ENCODE measurements at regions not wholly inside any gene's neighbourhood (a gene's known extent, or its start where the extent isn't known, plus 50 kb on each side); places are given as distances from the start of the nearest gene placed in this dataset.

DNA sequence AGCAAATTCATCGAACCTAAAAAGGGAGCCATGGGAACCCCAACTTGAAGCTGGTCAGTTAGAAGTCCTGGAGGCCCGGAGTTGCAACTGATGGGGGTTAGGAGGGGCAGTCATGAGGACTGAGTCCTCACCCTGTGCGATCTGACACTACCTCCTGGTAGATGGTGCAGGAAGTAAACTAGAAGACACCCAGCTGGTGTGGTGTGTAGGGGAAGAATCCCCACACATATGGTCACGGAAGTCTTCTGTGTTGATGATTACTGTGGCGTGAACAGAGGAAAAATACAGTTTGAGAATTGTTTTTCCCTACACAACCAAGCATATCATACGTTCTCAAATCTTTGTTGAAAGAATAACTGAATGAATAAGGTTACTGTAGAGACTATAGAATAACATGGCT lies 164.6 kb upstream of the KCTD7 start:
- Histone ChIP-seq H3K4me1 (ENCODE audit: control insufficient read depth, extremely low read depth, insufficient read depth, low read length) (no peaks in the 10 kb centered on the region), H3K27ac (ENCODE audit: control insufficient read depth, insufficient read depth, low read length) (no peak overlapping the region), H2AFZ (ENCODE audit: control insufficient read depth, low read length) (no peak overlapping the region), H3K4me3 (ENCODE audit: control insufficient read depth in 2 of 3, extremely low read depth in 1 of 3, insufficient read depth in 2 of 3, low read depth in 1 of 3, low read length in 3 of 3) (no peak overlapping the region), H3K36me3 (ENCODE audit: control insufficient read depth in 2 of 2, extremely low read depth in 1 of 2, insufficient read depth in 2 of 2, low read length in 2 of 2) (no peaks in the 10 kb centered on the region), H3K27me3 (ENCODE audit: control insufficient read depth, extremely low read depth, insufficient read depth, low read length) (no peaks in the 10 kb centered on the region), H3K9ac (ENCODE audit: control insufficient read depth, extremely low read depth, insufficient read depth, low read length) (no peak overlapping the region), H3K9me3 (ENCODE audit: control insufficient read depth, low read depth, low read length) (no peaks in the 10 kb centered on the region), H3K9me1 (ENCODE audit: control insufficient read depth, extremely low read depth, insufficient read depth, low read length) (no peaks in the 10 kb centered on the region), H3K79me2 (ENCODE audit: control insufficient read depth, insufficient read depth, low read length) (no peaks in the 10 kb centered on the region), H3K4me2 (ENCODE audit: control insufficient read depth, extremely low read depth, insufficient read depth, low read depth, low read length) (no peak overlapping the region), H4K20me1 (ENCODE audit: control insufficient read depth, extremely low read depth, insufficient read depth, low read length) (no peaks in the 10 kb centered on the region)
- no peak for TF ChIP-seq EZH2 (IDR thresholded peaks at IDR 0.05; ENCODE audit: low read length)
- TF ChIP-seq, protein P1, sequence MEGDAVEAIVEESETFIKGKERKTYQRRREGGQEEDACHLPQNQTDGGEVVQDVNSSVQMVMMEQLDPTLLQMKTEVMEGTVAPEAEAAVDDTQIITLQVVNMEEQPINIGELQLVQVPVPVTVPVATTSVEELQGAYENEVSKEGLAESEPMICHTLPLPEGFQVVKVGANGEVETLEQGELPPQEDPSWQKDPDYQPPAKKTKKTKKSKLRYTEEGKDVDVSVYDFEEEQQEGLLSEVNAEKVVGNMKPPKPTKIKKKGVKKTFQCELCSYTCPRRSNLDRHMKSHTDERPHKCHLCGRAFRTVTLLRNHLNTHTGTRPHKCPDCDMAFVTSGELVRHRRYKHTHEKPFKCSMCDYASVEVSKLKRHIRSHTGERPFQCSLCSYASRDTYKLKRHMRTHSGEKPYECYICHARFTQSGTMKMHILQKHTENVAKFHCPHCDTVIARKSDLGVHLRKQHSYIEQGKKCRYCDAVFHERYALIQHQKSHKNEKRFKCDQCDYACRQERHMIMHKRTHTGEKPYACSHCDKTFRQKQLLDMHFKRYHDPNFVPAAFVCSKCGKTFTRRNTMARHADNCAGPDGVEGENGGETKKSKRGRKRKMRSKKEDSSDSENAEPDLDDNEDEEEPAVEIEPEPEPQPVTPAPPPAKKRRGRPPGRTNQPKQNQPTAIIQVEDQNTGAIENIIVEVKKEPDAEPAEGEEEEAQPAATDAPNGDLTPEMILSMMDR (optimal IDR thresholded peaks at IDR 0.05 in 1 of 3, IDR thresholded peaks at IDR 0.05 in 1 of 3, conservative IDR thresholded peaks at IDR 0.05 in 1 of 3; ENCODE audit: extremely low read depth in 1 of 3, insufficient read depth in 2 of 3, low read length in 3 of 3) = no peak
- no peak for DNase-seq (ENCODE audit: low read depth, low spot score)
- FAIRE-seq = no peak
- dilution Hi-C loops (cut with MboI; ENCODE audit: extremely low pct_ligation_motif_present, low sequenced_read_pairs) = no loop called here

DNA sequence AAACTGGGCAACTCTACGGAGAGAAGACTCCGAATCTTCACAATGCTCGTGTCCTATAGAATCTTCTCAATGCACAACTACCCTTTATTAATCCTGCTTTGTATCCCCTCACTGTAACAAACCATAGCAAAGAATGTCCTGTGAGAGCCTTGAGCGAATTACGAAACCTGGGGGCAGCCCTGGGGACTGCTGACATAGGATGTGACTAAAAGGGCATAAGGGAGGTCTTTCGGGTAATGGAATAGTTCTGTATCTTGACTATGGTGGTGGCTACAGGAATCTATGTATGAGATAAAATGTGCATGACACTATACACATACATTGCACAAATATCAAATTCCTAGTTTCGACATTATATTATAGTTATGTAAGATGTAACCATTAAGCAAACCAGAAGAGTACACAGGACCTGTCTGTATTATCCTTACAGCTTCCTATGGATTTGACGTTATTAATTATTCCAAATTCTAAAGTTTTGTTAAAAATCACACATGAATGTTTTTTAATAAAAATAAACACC lies 162.5 kb upstream of the KCTD7 start:
- Histone ChIP-seq H3K36me3 (ENCODE audit: control insufficient read depth in 2 of 2, extremely low read depth in 1 of 2, insufficient read depth in 2 of 2, low read length in 2 of 2) (no peaks in the 10 kb centered on the region), H3K9me1 (ENCODE audit: control insufficient read depth, extremely low read depth, insufficient read depth, low read length) (no peaks in the 10 kb centered on the region), H4K20me1 (ENCODE audit: control insufficient read depth, extremely low read depth, insufficient read depth, low read length) (no peaks in the 10 kb centered on the region), H3K27me3 (ENCODE audit: control insufficient read depth, extremely low read depth, insufficient read depth, low read length) (no peaks in the 10 kb centered on the region), H3K9me3 (ENCODE audit: control insufficient read depth, low read depth, low read length) (no peaks in the 10 kb centered on the region), H3K4me3 (ENCODE audit: control insufficient read depth in 2 of 3, extremely low read depth in 1 of 3, insufficient read depth in 2 of 3, low read depth in 1 of 3, low read length in 3 of 3) (no peak overlapping the region), H3K4me2 (ENCODE audit: control insufficient read depth, extremely low read depth, insufficient read depth, low read depth, low read length) (no peak overlapping the region), H2AFZ (ENCODE audit: control insufficient read depth, low read length) (no peak overlapping the region), H3K27ac (ENCODE audit: control insufficient read depth, insufficient read depth, low read length) (no peak overlapping the region), H3K9ac (ENCODE audit: control insufficient read depth, extremely low read depth, insufficient read depth, low read length) (no peak overlapping the region), H3K79me2 (ENCODE audit: control insufficient read depth, insufficient read depth, low read length) (no peaks in the 10 kb centered on the region), H3K4me1 (ENCODE audit: control insufficient read depth, extremely low read depth, insufficient read depth, low read length) (no peaks in the 10 kb centered on the region)
- TF ChIP-seq EZH2 (IDR thresholded peaks at IDR 0.05; ENCODE audit: low read length) = no peak
- TF ChIP-seq, protein P1 (optimal IDR thresholded peaks at IDR 0.05 in 1 of 3, IDR thresholded peaks at IDR 0.05 in 1 of 3, conservative IDR thresholded peaks at IDR 0.05 in 1 of 3; ENCODE audit: extremely low read depth in 1 of 3, insufficient read depth in 2 of 3, low read length in 3 of 3) = no peak
- dilution Hi-C loops (cut with MboI; ENCODE audit: extremely low pct_ligation_motif_present, low sequenced_read_pairs) = no loop called here
- FAIRE-seq (no peak), DNase-seq (ENCODE audit: low read depth, low spot score) (no peak)
